Mesothelial cell of epicardium (in vitro differentiated cells): ENCODE measurements at regions not wholly inside any gene's neighbourhood (a gene's known extent, or its start where the extent isn't known, plus 50 kb on each side); places are given as distances from the start of the nearest gene placed in this dataset.

Source experiments
- DNase-seq, 2 experiments: peaks; one replicate each; pipeline ENCODE4 v3.0.0; 2021; ENCODE audit warnings: low spot score in 2 of 2; ENCODE audit not compliant: unreplicated experiment in 2 of 2
- H3K27ac Mint-ChIP-seq: 2 replicates; pipeline ENCODE4 v1.8.0; 2021; ENCODE audit warnings: mixed read lengths
- H3K27me3 Mint-ChIP-seq: 2 replicates; pipeline ENCODE4 v1.8.0; 2021; ENCODE audit warnings: low read depth, mixed read lengths
- H3K36me3 Mint-ChIP-seq: 2 replicates; pipeline ENCODE4 v1.8.0; 2021; ENCODE audit warnings: mixed read lengths
- H3K4me1 Mint-ChIP-seq: 2 replicates; pipeline ENCODE4 v1.8.0; 2021; ENCODE audit warnings: mixed read lengths
- H3K4me3 Mint-ChIP-seq: 2 replicates; pipeline ENCODE4 v1.8.0; 2021; ENCODE audit warnings: mild to moderate bottlenecking, moderate library complexity, mixed read lengths
- H3K9me3 Mint-ChIP-seq: 2 replicates; pipeline ENCODE4 v1.8.0; 2021; ENCODE audit warnings: mixed read lengths
- CTCF ChIP-seq: fragments of 200-600 bp; sonication (generic); IDR thresholded peaks from one replicate; pipeline ENCODE4 v1.5.0; 2021; ENCODE audit warnings: antibody characterized with exemption; ENCODE audit not compliant: unreplicated experiment

- DNase-seq: no peak
- no peak for TF ChIP-seq CTCF
- Mint-ChIP-seq H3K4me3 (no peak overlapping the region), H3K27ac (no peak overlapping the region), H3K36me3 (peaks cover 7% of the 10 kb centered on the region), H3K4me1 (no peaks in the 10 kb centered on the region), H3K27me3 (no peaks in the 10 kb centered on the region), H3K9me3 (peaks cover 48% of the 10 kb centered on the region)
Measured at GRCh38 chr3:144662729-144663128, 691.1 kb downstream of the DIPK2A start.

- no peak for DNase-seq
- Mint-ChIP-seq H3K4me1 (no peaks in the 10 kb centered on the region), H3K9me3 (peaks cover 48% of the 10 kb centered on the region), H3K27me3 (no peaks in the 10 kb centered on the region), H3K4me3 (no peak overlapping the region), H3K27ac (no peak overlapping the region), H3K36me3 (peaks cover 7% of the 10 kb centered on the region)
- TF ChIP-seq CTCF: no peak
Measured at GRCh38 chr3:144663456-144664436, 692.1 kb downstream of the DIPK2A start.

GRCh38 chr3:144665567-144666053, 694.0 kb downstream of the DIPK2A start:
- DNase-seq: no peak

GRCh38 chr3:144670571-144670970, 698.9 kb downstream of the DIPK2A start:
- no peak overlapping the region for H3K27ac Mint-ChIP-seq
- TF ChIP-seq CTCF: no peak
- H3K27me3 Mint-ChIP-seq: no peaks in the 10 kb centered on the region
- no peak overlapping the region for H3K4me3 Mint-ChIP-seq
- H3K9me3 Mint-ChIP-seq: peaks cover 16% of the 10 kb centered on the region
- DNase-seq: no peak
- peaks cover 2% of the 10 kb centered on the region for H3K4me1 Mint-ChIP-seq
- H3K36me3 Mint-ChIP-seq: peaks cover 7% of the 10 kb centered on the region

More at GRCh38 chr3:144665567-144666053, 694.0 kb downstream of the DIPK2A start:
- peaks cover 48% of the 10 kb centered on the region for H3K9me3 Mint-ChIP-seq
- TF ChIP-seq CTCF: no peak
- no peaks in the 10 kb centered on the region for H3K4me1 Mint-ChIP-seq
- peaks cover 7% of the 10 kb centered on the region for H3K36me3 Mint-ChIP-seq
- H3K4me3 Mint-ChIP-seq: no peak overlapping the region
- H3K27ac Mint-ChIP-seq: no peak overlapping the region
- H3K27me3 Mint-ChIP-seq: no peaks in the 10 kb centered on the region

GRCh38 chr3:144677103-144677502, 705.5 kb downstream of the DIPK2A start:
- Mint-ChIP-seq H3K4me3 (no peak overlapping the region), H3K4me1 (peaks cover 8% of the 10 kb centered on the region), H3K27me3 (no peaks in the 10 kb centered on the region), H3K36me3 (no peaks in the 10 kb centered on the region), H3K9me3 (peaks cover 3% of the 10 kb centered on the region), H3K27ac (peak overlapping the region; percentile 26)
- TF ChIP-seq CTCF: no peak
- no peak for DNase-seq
